GM19372 (cell line): ENCODE measurements at regions not wholly inside any gene's neighbourhood (a gene's known extent, or its start where the extent isn't known, plus 50 kb on each side); places are given as distances from the start of the nearest gene placed in this dataset.

Source experiments
- ATAC-seq: cut with Tn5 transposase; IDR thresholded peaks from one replicate; pipeline ENCODE4 v1.9.1; 2021; ENCODE audit warnings: mild to moderate bottlenecking, low read depth, moderate library complexity; ENCODE audit not compliant: unreplicated experiment

GRCh38 chr2:181290182-181290581, 167.0 kb upstream of the ITGA4 start:
- no peak for ATAC-seq

DNA sequence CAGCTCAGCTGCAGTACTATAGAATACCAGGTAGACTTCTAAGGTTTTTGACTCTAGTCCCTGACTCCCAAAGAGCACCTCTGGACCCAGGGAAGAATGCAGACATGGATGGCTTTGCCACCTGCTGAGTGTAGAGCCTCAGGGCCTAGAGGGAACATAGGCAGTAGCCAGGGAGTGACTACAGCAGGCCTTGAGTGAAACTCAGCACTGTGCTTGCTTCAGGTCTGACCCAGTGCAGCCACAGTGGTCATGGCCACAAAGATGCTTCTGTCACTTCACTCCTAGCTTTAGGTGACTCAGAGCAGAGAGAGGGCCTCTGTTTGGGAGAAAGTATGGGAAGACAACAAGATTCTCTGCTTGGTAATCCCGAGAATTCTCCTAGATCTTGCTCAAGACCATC, 162.2 kb upstream of the ITGA4 start:
- no peak for ATAC-seq

DNA sequence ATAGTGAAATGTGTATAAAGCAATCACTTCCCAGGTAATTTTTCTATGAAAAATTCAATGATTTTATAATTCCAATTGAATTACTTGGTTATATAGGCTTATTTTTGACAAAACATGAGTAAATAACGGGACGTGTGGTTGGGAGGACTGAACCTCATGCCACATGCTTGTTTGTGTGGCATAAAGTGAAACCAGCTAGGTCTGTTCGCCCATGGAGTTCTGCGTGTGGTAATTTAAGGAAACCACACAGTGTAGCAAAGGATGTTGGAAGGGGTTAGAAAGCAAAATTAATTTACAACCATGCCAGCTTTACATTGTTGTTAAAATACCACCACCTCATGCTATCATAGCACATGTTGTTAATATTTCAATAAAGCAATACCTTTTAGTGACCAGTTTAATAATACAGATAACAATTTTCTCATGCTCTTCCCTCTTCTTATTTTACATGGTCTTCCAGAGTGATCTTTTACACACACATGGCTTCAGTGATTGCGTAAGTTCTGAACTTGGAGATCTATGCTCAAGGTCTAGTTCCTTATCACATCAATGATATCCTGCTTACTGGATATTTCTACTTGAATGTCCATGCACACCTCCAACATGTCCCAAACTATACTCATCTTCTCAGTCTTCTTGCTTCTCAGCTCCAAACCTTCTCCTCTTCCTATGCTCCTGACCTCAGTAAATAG, 156.4 kb upstream of the ITGA4 start:
- ATAC-seq, result no peak

GRCh38 chr2:181304011-181304844, 153.0 kb upstream of the ITGA4 start:
- ATAC-seq, result peak; percentile 34

GRCh38 chr2:181305301-181306123, 151.7 kb upstream of the ITGA4 start:
- peak; percentile 81 for ATAC-seq

GRCh38 chr2:181306785-181307184, 150.4 kb upstream of the ITGA4 start:
- ATAC-seq, result no peak

- no peak for ATAC-seq
These were observed 149.8 kb upstream of the ITGA4 start for GRCh38 chr2:181307203-181307991.

- no peak for ATAC-seq
These were observed 148.2 kb upstream of the ITGA4 start for GRCh38 chr2:181308766-181309515.

GRCh38 chr2:181309586-181309985, 147.6 kb upstream of the ITGA4 start:
- ATAC-seq, result no peak

GRCh38 chr2:181310967-181311366, 146.2 kb upstream of the ITGA4 start:
- no peak for ATAC-seq

GRCh38 chr2:181311837-181312236, 145.3 kb upstream of the ITGA4 start:
- ATAC-seq, result no peak

DNA sequence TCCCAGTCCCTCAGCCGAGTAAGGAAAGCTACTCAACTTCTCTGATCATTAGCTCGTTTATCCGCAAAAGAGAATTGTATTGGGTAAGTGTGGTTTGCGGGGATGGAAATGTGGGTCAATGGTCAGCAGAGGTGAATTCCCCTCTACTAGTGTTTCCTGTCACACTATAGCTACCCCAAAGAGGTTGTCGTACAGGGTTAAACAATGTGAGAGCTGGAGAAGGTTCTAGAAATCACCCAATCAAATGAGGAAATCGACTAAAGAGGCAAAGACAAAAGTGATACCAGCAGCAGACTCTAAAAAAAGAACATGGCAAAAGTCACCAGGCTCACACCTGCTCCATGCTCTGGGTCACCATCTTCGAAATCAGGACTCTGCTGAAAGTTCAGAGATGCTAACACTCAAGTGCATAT, 144.7 kb upstream of the ITGA4 start:
- peak; percentile 91 for ATAC-seq

- ATAC-seq, result no peak
These were observed 143.3 kb upstream of the ITGA4 start for GRCh38 chr2:181313845-181314244.

DNA sequence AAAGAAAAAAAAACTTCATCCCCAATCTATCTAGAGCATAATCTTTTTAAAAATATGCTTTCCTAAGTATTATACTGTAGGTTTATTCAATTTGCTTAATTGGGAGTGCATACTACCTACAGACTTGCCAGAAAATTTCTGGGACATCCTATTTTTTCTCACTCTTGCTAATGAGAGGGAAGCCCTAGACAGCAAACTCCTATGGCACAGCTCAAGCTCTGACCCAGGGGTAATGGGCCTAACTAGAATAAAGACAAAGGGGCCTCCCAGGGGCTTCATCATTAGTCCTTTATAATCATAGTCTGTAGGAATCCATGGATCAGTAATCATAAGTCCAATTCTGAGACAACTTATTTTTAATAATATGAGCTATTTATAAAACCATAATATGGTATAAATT, 142.6 kb upstream of the ITGA4 start:
- ATAC-seq, result no peak

DNA sequence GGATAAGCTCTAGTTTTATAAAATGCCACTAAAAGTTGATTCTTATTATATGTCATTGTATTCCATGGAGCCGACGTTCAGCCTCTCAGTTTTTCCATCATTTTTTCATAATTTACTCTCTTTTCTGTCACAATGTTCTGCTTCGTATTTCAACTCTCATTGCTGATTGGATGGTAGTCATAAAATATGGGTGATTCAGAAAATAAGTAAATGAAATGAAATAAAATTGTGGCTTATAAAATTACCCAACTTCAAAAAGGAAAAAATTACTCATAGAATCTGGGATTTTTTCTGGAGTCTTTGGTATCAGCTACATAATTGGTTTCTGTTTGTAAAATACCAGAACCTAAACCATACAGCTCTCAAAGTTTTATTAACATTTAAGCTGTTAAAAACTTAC, 139.7 kb upstream of the ITGA4 start:
- no peak for ATAC-seq

GRCh38 chr2:181318504-181319280, 138.5 kb upstream of the ITGA4 start:
- ATAC-seq, result no peak

DNA sequence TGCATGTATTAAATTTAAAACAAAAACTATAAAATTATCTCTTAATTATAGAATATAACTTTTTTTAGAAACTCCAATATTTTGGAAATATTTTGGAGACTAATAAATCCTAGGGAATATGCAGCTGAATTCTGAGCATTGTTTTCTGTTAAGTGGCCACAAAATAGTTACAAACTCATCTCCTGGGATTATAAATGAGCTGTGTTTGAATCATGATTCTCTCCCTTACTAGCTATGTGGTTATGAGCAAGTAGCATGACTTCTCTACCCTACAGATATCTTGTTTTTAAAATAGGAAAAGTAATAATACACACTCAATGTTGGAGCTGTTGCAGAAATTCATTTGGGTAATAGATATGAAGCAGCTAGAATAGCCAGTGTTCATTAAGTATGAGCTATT, 137.9 kb upstream of the ITGA4 start:
- no peak for ATAC-seq

- no peak for ATAC-seq
These were observed 136.5 kb upstream of the ITGA4 start for GRCh38 chr2:181320638-181321037.

DNA sequence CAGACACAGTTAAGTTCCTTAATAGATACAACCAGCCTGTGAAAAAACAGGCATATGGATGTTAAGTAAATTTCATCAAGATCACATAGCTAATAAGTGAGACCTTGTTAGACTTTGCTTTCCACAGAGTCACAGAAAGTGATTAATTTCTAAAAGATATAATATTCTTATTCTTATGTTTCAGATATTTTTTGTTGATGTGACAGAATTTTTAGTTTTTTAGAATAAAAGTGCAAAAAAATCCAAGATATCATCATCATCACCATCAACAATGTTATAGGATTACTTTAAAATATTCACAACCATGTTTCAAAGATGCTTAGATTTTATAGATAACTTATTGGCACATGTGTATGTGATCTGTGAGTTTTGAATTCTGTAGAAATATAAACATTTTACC, 132.3 kb upstream of the ITGA4 start:
- no peak for ATAC-seq
